ENCODE measurements at regions not wholly inside any gene's neighbourhood (a gene's known extent, or its start where the extent isn't known, plus 50 kb on each side); places are given as distances from the start of the nearest gene placed in this dataset.

DNA sequence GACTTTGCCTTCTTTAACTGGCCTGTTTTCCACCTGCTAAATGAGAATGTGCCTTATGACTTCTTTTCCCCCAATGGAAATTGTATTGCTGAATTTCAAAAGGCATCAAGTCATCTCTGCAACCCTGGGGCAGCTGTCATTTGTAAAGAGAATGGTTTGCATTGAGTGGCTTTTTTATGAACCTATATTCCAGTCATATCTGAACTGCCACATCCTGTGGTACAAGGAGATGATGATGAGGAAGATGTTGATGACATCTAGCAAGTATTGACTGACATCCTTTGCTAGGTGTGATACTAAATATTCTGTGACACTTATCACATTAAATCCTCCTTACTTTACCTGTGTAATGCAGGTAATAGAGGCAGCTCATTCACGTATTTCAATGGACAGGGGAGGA, 88.3 kb upstream of the KIAA1217 start:
- H3K4me3 Mint-ChIP-seq, result no peak overlapping the region
- H3K4me1 Mint-ChIP-seq (ENCODE audit: low read depth), result no peaks in the 10 kb centered on the region
- no peak overlapping the region for H3K27ac Mint-ChIP-seq
- DNase-seq (ENCODE audit: low spot score), result no peak
- H3K9me3 Mint-ChIP-seq, result no peaks in the 10 kb centered on the region
- intact Hi-C loops (cut with micrococcal nuclease), result no loop called here
- no peaks in the 10 kb centered on the region for H3K27me3 Mint-ChIP-seq (ENCODE audit: insufficient read depth)
- no peaks in the 10 kb centered on the region for H3K36me3 Mint-ChIP-seq (ENCODE audit: low read depth)

DNA sequence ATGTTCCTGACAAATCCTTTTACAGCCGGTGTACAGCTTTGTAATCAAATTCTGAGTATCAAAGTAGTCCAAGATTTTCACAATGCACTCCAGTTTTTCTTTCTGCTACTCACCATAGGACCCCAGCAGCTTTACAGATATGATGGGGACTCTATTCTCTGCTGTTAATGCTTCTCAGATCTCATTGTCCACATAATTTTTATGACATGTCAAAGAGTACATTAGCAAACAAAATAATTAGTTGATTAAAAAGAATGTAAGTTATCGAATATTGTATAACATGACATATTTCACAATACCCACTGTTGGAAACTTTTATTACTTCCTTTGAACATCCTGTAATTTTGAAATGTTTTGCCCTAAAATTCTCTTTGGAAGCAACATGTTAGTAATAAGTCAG, 81.4 kb upstream of the KIAA1217 start:
- DNase-seq (ENCODE audit: low spot score), result no peak
- intact Hi-C loops (cut with micrococcal nuclease), result no loop called here
- Mint-ChIP-seq H3K36me3 (ENCODE audit: low read depth) (no peaks in the 10 kb centered on the region), H3K9me3 (no peaks in the 10 kb centered on the region), H3K4me3 (no peak overlapping the region), H3K27me3 (ENCODE audit: insufficient read depth) (peaks cover 1% of the 10 kb centered on the region), H3K27ac (no peak overlapping the region), H3K4me1 (ENCODE audit: low read depth) (no peaks in the 10 kb centered on the region)

DNA sequence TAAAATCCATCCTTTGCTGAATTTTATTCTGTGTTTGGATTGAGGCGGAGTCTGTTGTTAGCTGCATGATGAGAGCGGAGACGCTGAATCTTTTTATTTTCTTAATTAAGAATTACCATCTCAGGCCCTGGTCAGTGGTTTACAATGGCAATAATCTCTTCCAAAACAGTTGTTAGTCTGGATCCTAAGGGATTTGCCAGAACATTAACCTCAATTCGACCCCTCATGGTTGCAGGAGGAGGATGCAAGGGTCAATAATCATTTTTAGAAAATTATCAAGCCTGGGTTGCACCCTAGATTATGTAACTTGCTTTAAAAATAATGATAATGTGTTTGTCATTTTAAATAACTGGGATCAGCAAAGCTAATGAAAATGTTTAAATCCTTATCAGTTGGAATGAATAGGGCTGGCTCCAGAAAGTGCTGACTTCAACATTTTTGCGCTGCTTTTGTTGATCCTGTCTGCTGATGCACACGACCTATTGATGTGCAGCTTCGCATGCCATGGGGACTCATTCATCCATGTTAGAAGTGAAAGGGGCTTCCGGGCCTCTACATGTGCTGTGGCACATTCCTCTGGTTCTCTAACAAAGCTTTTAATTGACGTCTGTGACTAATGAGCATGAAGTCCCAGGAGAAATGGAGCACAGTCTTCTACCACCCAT, 80.7 kb upstream of the KIAA1217 start:
- no peak overlapping the region for H3K4me3 Mint-ChIP-seq
- no peaks in the 10 kb centered on the region for H3K36me3 Mint-ChIP-seq (ENCODE audit: low read depth)
- no peak overlapping the region for H3K27ac Mint-ChIP-seq
- no peaks in the 10 kb centered on the region for H3K9me3 Mint-ChIP-seq
- no peak for DNase-seq (ENCODE audit: low spot score)
- intact Hi-C loops (cut with micrococcal nuclease), result no loop called here
- H3K4me1 Mint-ChIP-seq (ENCODE audit: low read depth), result no peaks in the 10 kb centered on the region
- H3K27me3 Mint-ChIP-seq (ENCODE audit: insufficient read depth), result peaks cover 1% of the 10 kb centered on the region

DNA sequence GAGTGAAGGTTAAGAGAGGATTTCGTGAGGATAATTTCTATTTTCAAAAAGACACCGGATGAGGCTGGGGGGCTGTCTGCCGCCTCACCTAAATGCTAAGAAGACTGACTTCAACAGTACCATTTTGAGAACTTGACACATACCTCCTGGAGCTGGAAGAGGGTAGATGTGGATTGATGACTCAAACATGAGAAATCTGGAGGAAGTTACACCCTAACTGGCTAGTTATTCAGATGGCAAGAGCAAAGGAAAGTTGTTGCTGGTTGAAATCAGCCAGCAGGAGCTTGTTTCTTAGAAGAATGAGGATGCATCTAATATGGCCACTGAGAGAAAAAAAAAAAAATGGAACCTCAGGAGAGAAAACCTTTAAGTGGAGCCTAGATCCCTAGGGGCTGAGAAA, 76.2 kb upstream of the KIAA1217 start:
- H3K36me3 Mint-ChIP-seq (ENCODE audit: low read depth), result no peaks in the 10 kb centered on the region
- no peak overlapping the region for H3K27ac Mint-ChIP-seq
- H3K4me1 Mint-ChIP-seq (ENCODE audit: low read depth), result no peaks in the 10 kb centered on the region
- H3K9me3 Mint-ChIP-seq, result no peaks in the 10 kb centered on the region
- no peak for DNase-seq (ENCODE audit: low spot score)
- H3K27me3 Mint-ChIP-seq (ENCODE audit: insufficient read depth), result peaks cover 1% of the 10 kb centered on the region
- no peak overlapping the region for H3K4me3 Mint-ChIP-seq
- intact Hi-C loops (cut with micrococcal nuclease), result no loop called here

DNA sequence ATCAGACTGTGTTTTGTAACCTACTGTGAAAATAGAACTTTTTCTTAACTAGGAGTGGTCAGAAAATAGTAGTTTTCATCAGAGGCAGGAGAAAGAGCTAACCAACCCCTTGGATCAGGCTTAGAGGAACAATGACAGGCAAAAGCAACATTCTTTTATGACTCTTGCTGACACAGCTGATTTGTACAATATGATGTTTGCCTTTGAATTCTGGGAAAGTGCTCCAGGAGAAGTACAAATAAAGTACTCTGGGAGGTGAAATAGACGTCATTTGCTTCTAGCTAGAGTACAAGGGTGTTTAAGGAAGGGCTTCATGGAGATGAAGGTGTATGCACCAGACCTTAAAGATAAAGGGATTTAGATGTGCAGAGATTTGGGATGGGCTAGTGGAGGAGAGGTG, 75.1 kb upstream of the KIAA1217 start:
- Mint-ChIP-seq H3K4me3 (no peak overlapping the region), H3K36me3 (ENCODE audit: low read depth) (no peaks in the 10 kb centered on the region), H3K27me3 (ENCODE audit: insufficient read depth) (peaks cover 1% of the 10 kb centered on the region), H3K27ac (no peak overlapping the region), H3K4me1 (ENCODE audit: low read depth) (no peaks in the 10 kb centered on the region), H3K9me3 (no peaks in the 10 kb centered on the region)
- intact Hi-C loops (cut with micrococcal nuclease), result no loop called here
- no peak for DNase-seq (ENCODE audit: low spot score)

DNA sequence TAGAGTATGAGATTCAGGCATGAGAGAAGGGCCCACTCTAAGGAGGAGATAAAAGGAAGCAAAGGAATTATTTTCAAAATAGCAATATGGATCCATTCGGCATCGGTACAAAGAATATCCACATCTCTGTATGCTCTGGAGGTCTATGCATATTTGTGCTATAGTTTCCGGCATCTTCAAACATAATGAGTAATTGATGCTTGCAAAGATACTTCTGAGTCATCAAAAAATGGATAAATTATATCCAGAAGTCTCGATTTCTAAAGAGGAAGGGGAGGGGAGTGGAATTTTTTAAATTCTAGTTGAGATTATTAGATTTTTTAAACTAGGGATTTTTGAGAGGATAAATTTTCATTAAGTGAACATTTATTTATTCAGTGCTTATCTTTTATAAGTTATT, 72.9 kb upstream of the KIAA1217 start:
- Mint-ChIP-seq H3K9me3 (no peaks in the 10 kb centered on the region), H3K27me3 (ENCODE audit: insufficient read depth) (no peaks in the 10 kb centered on the region), H3K4me3 (no peak overlapping the region), H3K4me1 (ENCODE audit: low read depth) (no peaks in the 10 kb centered on the region), H3K27ac (no peak overlapping the region), H3K36me3 (ENCODE audit: low read depth) (no peaks in the 10 kb centered on the region)
- no peak for DNase-seq (ENCODE audit: low spot score)
- intact Hi-C loops (cut with micrococcal nuclease), result no loop called here

DNA sequence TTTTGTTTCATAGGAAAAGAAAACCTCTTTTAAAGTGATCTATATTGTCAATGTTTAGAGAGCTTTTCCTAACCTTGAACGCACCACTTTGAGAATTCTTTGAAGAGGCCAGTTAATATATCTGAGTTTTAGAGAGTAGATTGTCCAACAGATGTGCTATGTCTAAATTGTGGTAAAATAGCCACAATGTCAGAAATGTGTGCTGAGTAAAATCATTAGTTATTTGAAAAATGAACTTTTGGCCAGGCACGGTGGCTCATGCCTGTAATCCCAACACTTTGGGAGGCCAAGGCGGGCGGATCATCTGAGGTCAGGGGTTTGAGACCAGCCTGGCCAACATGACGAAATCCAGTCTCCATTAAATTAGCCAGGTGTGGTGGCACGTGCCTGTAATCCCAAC, 61.6 kb upstream of the KIAA1217 start:
- Mint-ChIP-seq H3K27ac (no peak overlapping the region), H3K9me3 (peaks cover 4% of the 10 kb centered on the region), H3K36me3 (ENCODE audit: low read depth) (no peaks in the 10 kb centered on the region), H3K27me3 (ENCODE audit: insufficient read depth) (no peaks in the 10 kb centered on the region), H3K4me3 (no peak overlapping the region), H3K4me1 (ENCODE audit: low read depth) (no peaks in the 10 kb centered on the region)
- no peak for DNase-seq (ENCODE audit: low spot score)
- intact Hi-C loops (cut with micrococcal nuclease), result no loop called here

DNA sequence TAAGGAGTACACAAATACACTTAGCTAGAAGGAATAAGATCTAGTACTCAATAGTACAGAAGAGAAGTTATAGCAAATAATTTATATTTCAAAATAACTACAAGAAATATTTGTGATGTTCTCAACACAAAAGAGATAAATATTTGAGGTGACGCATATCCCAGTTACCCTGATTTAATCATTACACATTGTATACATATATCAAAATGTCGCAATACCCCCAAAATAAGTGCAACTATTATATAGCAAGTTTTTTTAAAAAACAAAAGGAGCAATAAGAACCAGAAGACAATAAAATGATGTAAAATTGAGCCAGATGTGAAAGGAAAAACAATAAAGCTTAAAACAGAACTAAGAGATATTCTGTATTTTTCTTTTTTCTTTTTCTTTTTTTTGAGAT, 59.3 kb upstream of the KIAA1217 start:
- H3K9me3 Mint-ChIP-seq, result no peaks in the 10 kb centered on the region
- no peaks in the 10 kb centered on the region for H3K36me3 Mint-ChIP-seq (ENCODE audit: low read depth)
- H3K4me3 Mint-ChIP-seq, result no peak overlapping the region
- H3K27ac Mint-ChIP-seq, result no peak overlapping the region
- intact Hi-C loops (cut with micrococcal nuclease), result no loop called here
- no peaks in the 10 kb centered on the region for H3K4me1 Mint-ChIP-seq (ENCODE audit: low read depth)
- H3K27me3 Mint-ChIP-seq (ENCODE audit: insufficient read depth), result no peaks in the 10 kb centered on the region
- no peak for DNase-seq (ENCODE audit: low spot score)

DNA sequence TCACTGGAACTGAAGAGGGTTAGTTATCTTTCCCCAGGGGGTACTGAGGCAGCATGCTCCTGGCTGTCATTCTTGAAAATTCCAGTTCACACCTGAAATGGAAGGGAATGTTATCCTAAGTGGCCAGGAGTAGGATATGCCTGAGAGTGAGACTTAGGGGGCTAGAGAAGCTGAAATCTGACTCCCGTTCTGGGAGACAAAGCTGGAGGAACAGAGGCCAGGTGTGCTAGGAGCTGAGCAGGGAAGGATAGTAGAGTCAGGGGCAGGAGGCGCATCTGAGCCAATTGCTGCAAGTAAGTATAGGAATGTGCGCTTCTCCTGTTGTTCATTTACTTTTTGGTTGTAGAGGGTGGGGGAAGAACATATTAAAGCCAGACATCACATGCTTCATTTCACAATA, 58.1 kb upstream of the KIAA1217 start:
- no peaks in the 10 kb centered on the region for H3K36me3 Mint-ChIP-seq (ENCODE audit: low read depth)
- no peaks in the 10 kb centered on the region for H3K4me1 Mint-ChIP-seq (ENCODE audit: low read depth)
- no peak overlapping the region for H3K27ac Mint-ChIP-seq
- no peaks in the 10 kb centered on the region for H3K9me3 Mint-ChIP-seq
- no peaks in the 10 kb centered on the region for H3K27me3 Mint-ChIP-seq (ENCODE audit: insufficient read depth)
- H3K4me3 Mint-ChIP-seq, result no peak overlapping the region
- DNase-seq (ENCODE audit: low spot score), result no peak
- intact Hi-C loops (cut with micrococcal nuclease), result no loop called here

DNA sequence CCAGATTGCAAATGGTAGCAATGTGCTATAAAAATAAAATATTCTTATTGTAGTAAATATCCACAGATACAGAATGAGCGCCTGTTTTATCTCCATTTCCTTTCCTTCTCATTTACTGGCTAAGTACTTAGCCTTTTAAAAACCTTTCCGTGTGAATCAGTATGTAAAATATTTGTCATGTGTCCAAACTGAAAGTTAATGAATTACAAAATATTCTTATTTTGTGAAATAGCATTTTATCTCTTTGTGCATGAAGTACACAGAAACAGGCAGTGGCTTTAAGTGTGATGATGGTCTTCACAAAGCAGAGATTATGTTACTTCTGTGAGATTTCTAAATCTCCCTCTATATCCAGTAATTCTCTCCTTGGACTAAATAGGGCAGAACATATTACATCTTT, 56.7 kb upstream of the KIAA1217 start:
- Mint-ChIP-seq H3K27me3 (ENCODE audit: insufficient read depth) (no peaks in the 10 kb centered on the region), H3K9me3 (peaks cover under 1% of the 10 kb centered on the region), H3K36me3 (ENCODE audit: low read depth) (no peaks in the 10 kb centered on the region), H3K4me1 (ENCODE audit: low read depth) (no peaks in the 10 kb centered on the region), H3K27ac (no peak overlapping the region), H3K4me3 (no peak overlapping the region)
- intact Hi-C loops (cut with micrococcal nuclease), result no loop called here
- DNase-seq (ENCODE audit: low spot score), result no peak

DNA sequence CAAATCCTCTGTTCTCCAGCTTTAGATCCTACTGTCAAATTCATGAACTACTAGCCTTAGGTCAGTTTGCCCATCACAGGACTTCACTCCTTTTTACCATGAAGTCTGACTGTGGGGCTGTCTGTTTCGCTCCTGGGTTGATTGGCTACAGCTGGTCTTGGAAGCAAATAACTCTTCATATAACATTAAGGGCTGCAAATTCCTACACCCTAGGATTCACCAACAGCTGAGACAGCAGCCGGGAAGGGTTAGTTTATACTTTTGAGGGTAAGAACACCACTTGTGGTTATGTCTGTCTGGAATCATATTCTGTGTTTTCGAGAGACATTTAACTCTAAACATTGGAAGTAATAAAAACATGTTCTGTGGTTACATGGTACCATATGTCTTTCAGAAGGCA, 55.9 kb upstream of the KIAA1217 start:
- DNase-seq (ENCODE audit: low spot score), result no peak
- Mint-ChIP-seq H3K9me3 (peaks cover 6% of the 10 kb centered on the region), H3K4me1 (ENCODE audit: low read depth) (no peaks in the 10 kb centered on the region), H3K4me3 (no peak overlapping the region), H3K27ac (no peak overlapping the region), H3K36me3 (ENCODE audit: low read depth) (no peaks in the 10 kb centered on the region), H3K27me3 (ENCODE audit: insufficient read depth) (no peaks in the 10 kb centered on the region)
- intact Hi-C loops (cut with micrococcal nuclease), result no loop called here

DNA sequence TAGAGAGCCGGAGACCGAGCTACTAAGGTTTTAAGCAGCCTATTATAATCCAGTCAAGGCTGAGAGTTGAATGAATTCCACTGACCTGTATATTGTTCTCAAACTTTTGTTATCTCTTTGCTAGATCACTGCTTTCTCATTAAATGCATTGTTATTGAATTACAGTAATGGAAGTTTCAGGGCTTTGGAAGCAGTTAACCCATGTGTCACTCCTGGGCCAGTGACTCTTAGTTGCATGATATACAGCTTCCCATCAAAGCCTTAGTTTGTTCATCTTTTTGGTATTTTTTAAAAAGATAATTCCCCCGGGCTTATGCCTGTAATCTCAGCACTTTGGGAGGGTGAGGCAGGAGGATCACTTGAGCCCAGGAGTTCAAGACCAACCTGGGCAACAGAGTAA, 55.4 kb upstream of the KIAA1217 start:
- H3K9me3 Mint-ChIP-seq, result peaks cover 11% of the 10 kb centered on the region
- DNase-seq (ENCODE audit: low spot score), result no peak
- H3K27me3 Mint-ChIP-seq (ENCODE audit: insufficient read depth), result no peaks in the 10 kb centered on the region
- intact Hi-C loops (cut with micrococcal nuclease), result no loop called here
- H3K27ac Mint-ChIP-seq, result no peak overlapping the region
- H3K4me1 Mint-ChIP-seq (ENCODE audit: low read depth), result no peaks in the 10 kb centered on the region
- H3K4me3 Mint-ChIP-seq, result no peak overlapping the region
- H3K36me3 Mint-ChIP-seq (ENCODE audit: low read depth), result no peaks in the 10 kb centered on the region

DNA sequence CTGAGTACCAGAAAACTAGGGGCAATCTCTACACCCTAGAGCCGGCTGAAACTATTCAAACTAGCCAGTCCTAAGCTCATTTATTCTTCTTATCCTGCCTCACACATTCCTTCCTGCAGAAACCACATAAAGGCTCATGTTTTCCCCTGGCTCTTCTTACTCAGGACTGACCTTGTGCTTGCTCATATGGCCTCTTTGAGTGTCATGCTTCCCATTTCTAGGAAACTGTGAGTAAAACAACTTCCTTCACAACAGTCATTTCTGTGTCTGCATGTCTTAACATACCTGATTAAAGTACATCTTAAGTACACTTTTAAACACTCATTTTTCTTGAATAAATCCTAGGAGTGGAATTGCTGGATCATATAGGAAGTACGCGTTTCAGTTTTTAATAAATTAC, 52.3 kb upstream of the KIAA1217 start:
- Mint-ChIP-seq H3K4me3 (no peak overlapping the region), H3K9me3 (peaks cover 12% of the 10 kb centered on the region), H3K36me3 (ENCODE audit: low read depth) (no peaks in the 10 kb centered on the region), H3K4me1 (ENCODE audit: low read depth) (no peaks in the 10 kb centered on the region), H3K27ac (no peak overlapping the region), H3K27me3 (ENCODE audit: insufficient read depth) (no peaks in the 10 kb centered on the region)
- DNase-seq (ENCODE audit: low spot score), result no peak
- intact Hi-C loops (cut with micrococcal nuclease), result no loop called here

DNA sequence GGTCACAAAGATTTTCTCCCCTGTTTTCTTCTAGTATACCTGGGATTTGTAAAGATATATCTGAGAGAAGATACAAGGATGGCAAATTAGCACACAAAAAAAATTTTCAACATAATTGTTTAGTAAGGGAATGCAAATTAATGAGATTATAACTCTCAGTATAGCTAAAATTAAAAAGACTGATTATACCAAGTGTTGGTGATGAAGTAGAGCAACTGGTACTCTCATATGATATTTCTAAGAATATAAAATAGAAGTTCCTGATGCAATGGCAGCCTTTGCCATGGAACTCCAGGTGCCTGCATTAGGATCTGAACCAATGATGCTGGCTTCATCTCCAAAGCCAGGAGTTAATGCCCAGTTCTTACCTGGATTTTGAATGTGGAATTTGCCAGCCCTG, 51.4 kb upstream of the KIAA1217 start:
- intact Hi-C loops (cut with micrococcal nuclease), result no loop called here
- Mint-ChIP-seq H3K9me3 (peaks cover 12% of the 10 kb centered on the region), H3K27ac (no peak overlapping the region)

More for the DNA sequence above, 51.4 kb upstream of the KIAA1217 start:
- Mint-ChIP-seq H3K36me3 (ENCODE audit: low read depth) (no peaks in the 10 kb centered on the region), H3K4me1 (ENCODE audit: low read depth) (no peaks in the 10 kb centered on the region), H3K4me3 (no peak overlapping the region), H3K27me3 (ENCODE audit: insufficient read depth) (no peaks in the 10 kb centered on the region)
- DNase-seq (ENCODE audit: low spot score), result no peak
